ENCODE measurements at regions not wholly inside any gene's neighbourhood (a gene's known extent, or its start where the extent isn't known, plus 50 kb on each side); places are given as distances from the start of the nearest gene placed in this dataset.

DNA sequence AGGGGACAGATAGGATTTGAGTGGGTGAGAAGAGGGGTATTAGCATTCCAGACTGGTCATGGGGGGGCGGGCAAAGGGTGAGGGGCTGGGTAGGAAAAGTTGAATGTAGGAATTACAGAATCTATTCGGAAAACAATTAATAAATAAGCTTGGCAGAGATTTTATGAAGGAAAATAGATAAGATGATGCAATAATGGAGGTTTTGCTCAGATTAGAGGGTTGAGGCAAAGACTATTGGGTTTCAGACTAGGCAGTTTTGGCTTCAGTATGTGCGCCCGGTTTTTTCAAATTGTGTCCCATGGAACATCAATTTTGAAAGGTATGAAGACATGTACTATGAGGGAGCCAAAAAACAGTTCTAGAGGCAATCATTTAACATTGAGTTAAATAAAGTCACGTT lies 410.6 kb downstream of the SPRY1 start:
- TF ChIP-seq EZH2 (IDR thresholded peaks at IDR 0.05; ENCODE audit: borderline replicate concordance, low read length) = no peak
- TF ChIP-seq, protein P1, sequence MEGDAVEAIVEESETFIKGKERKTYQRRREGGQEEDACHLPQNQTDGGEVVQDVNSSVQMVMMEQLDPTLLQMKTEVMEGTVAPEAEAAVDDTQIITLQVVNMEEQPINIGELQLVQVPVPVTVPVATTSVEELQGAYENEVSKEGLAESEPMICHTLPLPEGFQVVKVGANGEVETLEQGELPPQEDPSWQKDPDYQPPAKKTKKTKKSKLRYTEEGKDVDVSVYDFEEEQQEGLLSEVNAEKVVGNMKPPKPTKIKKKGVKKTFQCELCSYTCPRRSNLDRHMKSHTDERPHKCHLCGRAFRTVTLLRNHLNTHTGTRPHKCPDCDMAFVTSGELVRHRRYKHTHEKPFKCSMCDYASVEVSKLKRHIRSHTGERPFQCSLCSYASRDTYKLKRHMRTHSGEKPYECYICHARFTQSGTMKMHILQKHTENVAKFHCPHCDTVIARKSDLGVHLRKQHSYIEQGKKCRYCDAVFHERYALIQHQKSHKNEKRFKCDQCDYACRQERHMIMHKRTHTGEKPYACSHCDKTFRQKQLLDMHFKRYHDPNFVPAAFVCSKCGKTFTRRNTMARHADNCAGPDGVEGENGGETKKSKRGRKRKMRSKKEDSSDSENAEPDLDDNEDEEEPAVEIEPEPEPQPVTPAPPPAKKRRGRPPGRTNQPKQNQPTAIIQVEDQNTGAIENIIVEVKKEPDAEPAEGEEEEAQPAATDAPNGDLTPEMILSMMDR (conservative IDR thresholded peaks at IDR 0.05 in 1 of 2, IDR thresholded peaks at IDR 0.05 in 1 of 2; ENCODE audit: extremely low read depth in 1 of 2, insufficient read depth in 1 of 2, low read depth in 1 of 2, low read length in 2 of 2) = no peak
